GM18868 (cell line): ENCODE measurements at regions not wholly inside any gene's neighbourhood (a gene's known extent, or its start where the extent isn't known, plus 50 kb on each side); places are given as distances from the start of the nearest gene placed in this dataset.
"Not testable (repeated sequence)": the region's sequence is repeated elsewhere in the genome, so short reads cannot be mapped to it uniquely, and the experiment has no call there.

Experiments used
- ATAC-seq: cut with Tn5 transposase; IDR thresholded peaks from one replicate; pipeline ENCODE4 v1.9.1; 2021; ENCODE audit warnings: mild to moderate bottlenecking, moderate library complexity; ENCODE audit not compliant: unreplicated experiment

DNA sequence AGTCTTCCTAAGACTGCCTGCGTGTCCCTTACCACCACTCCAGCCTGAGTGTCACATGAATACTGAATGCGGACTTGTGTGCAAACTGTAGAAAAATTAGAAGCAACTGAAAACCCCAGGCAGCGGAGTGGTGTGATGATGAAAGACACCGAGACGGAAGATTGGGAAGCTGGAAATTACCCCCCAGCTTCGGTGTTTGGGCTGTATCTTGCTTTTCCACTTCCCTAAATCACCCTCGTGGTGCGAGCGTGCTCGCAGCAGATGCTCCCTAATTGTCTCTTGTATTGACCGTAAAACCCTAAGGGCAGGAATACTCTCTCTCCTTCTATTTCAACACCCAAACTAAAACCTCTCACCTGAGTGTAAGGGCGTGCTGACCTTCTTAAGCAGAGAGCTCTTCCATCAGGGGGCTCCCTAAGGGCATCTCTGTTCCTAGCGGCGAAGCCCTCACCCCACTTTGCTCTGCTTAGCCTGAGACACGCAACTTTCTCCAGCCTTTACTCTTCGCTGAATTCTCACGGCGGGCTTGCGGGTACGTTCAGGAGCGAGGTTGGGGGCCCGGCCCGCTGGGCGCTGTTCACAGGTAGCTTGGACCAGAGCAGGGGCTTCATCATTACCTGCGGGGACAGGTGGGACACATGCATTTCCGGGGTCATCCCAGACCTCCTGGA, 62.4 kb downstream of the CRYBB2 start:
- ATAC-seq = no peak

DNA sequence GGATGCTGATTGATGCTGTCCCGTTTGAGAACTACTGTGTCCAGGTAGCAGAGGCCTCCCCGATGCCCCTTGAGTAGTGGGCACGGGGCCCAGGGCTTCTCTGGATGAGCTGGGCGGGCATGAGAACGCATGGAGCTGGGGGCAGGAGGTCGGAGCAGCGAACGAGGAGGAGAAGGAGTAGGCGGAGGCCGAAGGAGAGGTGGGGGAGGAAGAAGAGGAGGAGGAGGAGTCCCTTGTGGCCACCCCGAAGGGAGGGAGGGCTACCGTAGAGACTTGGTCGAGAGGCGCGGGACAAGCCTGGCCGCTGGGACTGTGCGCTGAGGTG, 62.9 kb downstream of the CRYBB2 start:
- no peak for ATAC-seq

DNA sequence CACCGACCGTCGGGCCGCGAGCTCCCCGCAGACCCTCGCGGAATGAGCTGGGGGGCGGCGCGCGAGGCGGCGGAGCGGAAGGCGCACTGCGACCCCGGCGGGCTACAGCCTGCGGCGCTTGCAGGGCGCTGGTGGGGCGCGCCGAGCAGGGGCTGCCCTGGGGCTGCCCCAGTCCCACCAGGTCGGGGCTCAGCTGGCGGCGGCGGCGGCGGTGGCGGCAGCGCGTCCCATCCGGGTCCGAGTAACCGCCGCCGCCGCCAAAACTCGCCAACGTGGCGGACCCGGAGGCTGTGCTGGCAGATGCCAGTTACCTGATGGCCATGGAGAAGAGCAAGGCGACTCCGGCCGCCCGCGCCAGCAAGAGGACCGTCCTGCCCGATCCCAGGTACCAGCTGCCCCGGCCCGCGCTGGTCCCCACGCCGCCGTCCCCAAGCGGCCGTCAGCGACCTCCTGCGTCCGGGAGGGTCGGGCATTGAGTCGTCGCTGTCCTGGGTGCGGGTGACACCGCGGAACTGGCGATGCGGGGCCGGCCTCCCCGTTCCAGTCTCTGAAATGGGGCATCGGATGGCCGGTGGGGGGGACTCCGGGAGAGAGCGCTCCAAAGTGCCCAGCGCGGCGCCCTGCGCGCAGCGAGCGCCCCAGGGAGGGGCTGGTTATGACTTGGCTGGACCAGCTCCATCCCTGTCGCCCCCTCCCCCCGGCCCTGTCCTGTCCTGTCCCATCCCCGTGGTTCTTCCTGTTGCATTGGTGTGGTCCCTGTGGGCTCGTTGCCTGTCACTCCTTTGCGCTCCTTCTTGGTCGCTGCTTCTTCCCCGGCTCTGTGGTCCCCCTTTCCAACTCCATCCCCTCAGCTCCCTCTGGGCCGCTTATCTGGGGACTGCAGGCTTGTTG, 63.5 kb downstream of the CRYBB2 start:
- no peak for ATAC-seq

DNA sequence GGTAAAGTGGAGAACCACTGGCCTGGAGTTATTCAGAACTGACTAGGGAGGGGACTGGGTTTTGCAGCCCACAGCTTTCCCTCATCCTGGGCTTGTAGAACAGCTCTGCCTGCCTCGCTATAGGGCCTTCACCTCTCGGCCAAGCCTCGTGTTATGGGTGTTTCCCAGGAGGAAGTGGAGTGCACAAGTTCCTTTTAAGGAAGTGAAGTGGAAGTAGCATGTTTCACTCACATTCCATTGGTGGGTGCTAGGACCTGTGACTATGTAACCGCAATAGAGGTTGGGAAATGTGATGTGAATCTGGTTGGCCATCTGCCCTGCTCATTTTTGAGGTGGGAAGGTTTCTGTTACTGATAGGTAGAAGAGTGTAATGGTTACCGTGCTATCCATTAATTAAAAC, 69.0 kb downstream of the CRYBB2 start:
- ATAC-seq = not testable (repeated sequence)

DNA sequence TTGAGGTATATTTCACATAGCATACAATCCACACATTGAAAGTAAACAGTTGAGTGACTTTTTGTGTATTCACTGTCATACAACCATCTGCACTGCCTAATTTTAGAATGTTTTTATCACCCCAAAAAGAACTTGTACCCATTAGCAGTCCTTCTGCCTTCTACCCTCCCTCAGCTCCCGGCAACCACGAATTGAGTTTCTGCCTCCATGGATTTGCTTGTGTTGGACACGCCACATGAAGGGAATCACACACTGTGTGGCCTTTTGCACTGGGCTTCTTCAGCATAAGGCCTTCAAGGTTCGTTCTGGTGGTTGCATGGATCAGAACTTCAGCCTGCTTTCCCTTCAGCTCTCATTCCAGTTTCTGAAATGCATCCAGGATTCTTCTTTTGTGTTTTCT, 82.5 kb downstream of the CRYBB2 start:
- not testable (repeated sequence) for ATAC-seq

DNA sequence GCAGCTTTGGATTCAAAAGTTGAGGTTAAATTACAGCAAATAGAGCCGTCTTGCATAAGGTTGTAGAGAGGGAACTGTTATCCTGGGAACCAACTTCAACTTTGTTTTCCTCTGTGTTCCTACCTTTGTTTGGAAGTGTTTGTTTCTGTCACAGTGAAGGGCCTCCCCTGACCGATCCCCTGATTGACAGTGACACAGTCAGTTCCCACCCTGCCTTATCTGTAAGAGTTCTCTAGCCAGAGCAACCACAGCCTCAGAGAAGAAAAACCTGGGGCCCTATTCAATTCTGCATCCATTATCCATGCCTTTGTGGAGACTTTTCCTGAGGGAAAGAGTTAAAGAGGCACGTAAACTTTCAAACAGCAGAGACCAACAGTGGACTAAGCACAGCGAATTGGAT, 90.1 kb downstream of the CRYBB2 start:
- ATAC-seq = not testable (repeated sequence)

DNA sequence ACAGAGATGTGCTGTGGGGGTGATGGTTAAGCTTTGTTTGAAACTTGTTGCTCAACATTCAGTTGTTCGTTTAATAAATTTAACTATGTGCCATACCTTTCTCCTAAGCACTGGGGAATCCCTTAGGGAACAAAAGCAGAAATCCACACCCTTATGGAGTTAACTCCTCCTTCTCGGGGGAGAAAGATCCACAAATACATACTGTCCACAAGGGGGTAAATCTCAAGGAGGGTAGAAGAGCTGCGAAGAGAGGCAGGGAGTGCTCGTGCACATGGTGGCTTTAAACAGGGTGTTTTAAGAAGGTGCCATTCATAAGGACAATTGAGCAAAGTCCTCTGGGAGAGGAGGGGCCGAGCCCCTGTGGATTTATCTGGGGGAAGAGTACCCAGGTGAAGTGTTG, 92.5 kb downstream of the CRYBB2 start:
- ATAC-seq = not testable (repeated sequence)

DNA sequence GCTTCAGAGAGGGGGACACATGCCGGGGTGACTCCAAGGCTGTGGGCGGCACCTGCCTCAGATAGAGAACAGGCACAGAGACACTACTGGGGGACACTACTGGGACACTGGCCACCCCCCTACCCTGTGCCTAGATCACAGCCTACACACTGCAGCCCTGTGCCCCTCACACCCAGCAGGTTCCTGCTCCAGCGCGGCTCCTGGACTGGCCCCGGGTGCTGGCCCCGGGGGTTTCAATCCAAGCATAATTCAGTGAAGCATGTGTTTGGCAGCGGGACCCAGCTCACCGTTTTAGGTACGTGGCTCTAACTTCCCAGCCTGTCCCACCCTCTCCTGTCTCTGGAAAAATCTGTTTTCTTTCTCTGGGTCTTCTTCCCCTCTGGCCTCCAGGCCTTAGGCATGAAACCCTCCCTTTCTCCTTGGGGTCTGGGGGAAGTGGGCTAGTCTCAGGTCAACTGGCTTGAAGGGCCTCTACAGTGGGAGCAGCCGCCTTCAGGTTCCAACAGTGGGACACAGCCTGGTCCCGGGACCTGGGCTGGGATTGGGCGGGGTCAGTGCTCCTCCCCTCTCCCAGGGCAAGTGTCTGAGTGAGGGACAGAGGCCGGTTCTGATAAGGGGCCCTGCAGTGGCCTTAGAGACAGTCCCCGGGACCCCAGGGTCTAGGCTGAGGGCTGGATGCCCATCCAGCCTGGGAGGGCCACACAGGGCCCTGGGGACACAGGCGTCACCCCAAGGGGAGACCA, 98.8 kb downstream of the CRYBB2 start:
- ATAC-seq = no peak

DNA sequence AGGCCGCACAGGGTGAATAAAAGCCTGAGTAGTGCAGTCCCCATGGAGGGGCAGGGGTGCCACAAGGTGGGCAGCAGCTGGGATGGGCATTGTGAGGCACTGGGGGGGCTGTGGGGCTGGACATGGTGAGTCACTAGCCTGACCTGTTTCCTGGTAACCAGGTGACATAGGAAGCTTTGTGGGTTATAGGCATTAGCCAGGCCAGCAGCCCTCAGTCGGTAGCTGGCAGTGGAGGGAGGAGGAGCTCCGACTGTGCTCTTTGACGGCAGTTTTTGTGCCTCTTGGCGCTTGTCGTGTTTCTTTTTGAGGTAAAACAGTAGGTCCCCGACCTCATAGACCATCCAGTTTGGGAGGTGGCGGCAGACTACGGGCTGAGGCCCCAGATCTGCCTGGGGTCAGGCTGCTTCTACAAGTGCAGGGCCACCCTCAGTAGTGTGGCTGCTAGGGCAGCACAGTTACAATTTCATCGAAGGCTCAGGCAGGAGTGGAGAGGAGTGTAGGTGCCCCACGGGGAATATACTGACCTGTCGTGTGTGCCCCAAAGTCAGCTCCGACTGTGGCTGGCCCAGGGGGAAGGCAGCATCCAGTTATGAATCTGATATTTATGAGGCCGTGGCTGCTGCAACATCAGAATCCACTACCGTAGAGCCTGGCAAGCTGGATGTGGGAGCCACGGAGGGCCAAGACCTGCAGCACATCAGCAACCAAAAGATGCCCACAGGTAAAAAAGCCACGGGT, 107.7 kb downstream of the CRYBB2 start:
- no peak for ATAC-seq

DNA sequence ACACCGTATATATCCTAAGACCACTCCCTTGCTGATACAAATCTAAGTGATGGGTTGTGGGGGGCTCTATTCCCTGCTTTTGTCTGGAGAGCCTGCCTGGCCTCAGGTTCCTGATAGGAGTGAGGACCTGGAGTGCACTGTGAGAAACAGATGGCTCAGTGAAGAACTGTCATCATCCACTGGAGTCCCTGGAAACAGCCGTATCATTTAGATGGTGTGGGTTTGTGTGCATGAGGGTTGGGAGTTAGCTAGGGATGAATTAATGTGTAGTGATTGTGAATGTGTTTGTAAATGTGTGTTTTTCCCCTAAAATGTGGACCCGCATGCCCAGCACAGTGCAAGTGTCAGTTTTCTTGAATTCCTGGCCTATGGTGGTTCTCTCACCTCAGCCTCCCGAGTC, 111.6 kb downstream of the CRYBB2 start:
- no peak for ATAC-seq

DNA sequence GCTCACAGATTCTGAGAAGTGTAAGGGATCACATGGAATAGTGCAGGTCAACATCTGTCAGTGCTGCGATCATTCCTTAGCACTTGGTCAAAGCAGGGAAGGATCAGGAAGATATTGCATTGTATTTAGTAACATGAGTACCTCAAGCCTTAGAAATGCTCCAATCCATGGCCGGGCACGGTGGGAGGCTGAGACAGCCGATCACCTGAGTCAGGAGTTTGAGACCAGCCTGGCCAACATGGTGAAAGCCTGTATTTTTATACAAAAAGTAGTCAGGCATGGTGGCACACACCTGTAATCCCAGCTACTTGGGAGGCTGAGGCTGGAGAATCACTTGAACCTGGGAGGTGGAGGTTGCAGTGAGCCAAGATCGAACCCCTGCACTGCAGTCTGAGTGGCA, 112.5 kb downstream of the CRYBB2 start:
- ATAC-seq = not testable (repeated sequence)

DNA sequence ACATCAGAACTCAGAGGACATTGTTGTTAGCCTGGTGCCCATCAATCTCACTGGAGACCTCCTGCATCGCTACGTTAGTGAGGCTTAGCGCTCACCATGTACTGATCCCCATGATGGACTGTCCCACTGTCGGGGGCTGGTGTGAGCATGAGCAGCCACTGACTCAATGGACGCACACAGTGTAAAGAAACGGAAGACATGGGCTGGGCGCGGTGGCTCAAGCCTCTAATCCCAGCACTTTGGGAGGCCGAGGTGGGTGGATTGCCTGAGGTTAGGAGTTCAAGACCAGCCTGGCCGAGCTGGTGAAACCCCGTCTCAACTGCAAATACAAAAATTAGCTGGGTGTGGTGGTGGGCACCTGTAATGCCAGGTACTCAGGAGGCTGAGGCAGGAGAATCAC, 112.9 kb downstream of the CRYBB2 start:
- ATAC-seq = no peak

DNA sequence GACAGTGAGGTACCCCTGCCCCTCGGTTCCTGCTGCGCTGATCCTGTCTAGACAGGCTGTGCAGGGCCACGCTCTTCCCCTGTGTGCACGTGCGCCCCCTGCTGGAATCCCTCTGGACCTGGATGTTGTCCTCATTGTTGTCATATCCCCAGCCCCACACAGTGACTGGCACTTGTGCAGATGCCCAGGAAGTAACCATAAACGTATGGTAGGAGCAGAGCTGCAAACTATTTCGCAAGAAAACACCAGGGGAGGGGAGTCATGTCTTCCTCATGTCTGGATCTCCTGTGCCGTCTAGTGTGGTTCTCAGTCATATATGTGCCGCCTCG, 114.7 kb downstream of the CRYBB2 start:
- no peak for ATAC-seq

DNA sequence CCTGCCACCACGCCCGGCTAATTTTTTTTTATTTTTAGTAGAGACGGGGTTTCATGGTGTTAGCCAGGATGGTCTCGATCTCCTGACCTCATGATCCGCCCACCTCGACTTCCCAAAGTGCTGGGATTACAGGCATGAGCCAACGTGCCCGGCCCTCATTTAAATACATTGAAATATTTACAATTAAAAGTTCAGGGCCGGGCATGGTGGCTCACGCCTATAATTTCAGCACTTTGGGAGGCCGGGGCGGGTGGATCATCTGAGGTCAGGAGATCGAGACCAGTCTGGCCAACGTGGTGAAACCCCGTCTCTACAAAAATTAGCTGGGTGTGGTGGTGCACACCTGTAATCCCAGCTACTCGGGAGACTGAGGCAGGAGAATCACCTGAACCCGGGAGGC, 115.2 kb downstream of the CRYBB2 start:
- not testable (repeated sequence) for ATAC-seq

DNA sequence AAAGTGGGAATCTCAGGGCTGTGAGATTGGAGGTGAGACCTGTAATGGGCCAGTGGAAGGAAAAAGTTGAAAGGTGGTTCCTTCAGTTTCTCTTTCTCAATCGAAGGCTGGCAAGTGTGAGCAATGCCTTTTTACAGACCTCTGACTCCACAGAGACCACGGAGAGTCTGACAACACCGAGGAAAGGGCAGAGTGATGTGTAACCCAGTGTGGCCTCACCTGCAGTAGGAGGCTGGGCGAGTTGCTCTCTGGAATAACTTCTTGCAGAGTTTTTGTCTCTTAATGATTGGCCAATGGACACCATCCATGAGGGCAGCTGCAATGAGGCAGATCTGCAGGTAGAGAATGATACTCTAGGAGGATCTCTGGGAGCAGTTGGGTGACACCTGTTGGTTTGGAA, 115.8 kb downstream of the CRYBB2 start:
- not testable (repeated sequence) for ATAC-seq

DNA sequence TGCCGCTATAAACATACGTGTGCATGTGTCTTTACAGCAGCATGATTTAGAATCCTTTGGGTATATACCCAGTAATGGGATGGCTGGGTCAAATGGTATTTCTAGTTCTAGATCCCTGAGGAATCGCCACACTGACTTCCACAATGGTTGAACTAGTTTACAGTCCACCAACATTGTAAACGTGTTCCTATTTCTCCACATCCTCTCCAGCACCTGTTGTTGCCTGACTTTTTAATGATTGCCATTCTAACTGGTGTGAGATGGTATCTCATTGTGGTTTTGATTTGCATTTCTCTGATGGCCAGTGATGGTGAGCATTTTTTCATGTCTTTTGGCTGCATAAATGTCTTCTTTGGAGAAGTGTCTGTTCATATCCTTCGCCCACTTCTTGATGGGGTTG, 121.1 kb downstream of the CRYBB2 start:
- ATAC-seq = not testable (repeated sequence)

DNA sequence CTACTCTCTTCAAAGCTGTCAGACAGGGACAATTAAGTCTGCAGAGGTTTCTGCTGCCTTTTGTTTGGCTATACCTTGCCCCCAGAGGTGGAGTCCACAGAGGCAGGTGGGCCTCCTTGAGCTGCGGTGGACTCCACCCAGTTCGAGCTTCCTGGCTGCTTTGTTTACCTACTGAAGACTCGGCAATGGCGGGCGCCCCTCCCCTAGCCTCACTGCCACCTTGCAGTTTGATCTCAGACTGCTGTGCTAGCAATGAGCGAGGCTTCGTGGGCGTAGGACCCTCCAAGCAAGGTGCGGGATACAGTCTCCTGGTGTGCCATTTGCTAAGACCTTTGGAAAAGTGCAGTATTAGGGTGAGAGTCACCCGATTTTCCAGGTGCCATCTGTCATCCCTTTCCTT, 124.9 kb downstream of the CRYBB2 start:
- not testable (repeated sequence) for ATAC-seq

DNA sequence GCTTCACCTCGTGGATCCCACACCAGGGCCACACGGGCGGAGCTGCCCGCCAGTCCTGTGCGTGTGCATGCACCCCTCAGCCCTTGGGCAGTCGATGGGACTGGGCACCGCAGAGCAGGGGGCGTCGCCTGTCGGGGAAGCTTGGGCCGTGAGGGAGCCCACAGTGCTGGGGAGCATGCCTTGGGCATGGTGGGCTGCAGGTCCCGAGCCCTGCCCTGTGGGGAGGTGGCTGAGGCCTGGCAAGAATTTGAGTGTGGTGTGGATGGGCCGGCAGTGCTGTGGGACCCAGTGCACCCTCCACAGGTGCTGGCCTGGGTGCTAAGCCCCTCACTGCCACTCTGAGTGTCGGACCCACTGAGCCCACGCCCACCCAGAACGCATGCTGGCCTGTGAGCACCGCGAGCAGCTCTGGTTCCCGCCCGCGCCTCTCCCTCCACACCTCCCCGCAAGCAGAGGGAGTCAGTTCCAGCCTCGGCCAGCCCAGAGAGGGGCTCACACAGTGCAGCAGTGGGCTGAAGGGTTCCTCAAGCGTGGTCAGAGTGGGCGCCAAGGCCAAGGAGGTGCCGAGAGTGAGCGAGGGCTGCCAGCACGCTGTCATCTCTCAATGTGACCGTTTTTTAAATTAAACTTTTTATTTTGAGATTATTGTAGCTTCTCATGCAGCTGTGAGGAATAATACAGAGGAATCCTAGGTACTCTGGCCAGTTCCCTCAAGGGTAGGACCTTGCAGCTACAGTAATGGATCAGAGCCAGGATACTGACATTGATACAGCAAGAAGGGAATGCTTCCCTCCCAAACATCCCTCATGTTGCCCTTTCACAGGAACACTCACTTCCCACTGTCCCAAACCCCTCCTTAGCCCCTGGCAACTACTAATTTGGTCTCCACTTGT, 127.7 kb downstream of the CRYBB2 start:
- no peak for ATAC-seq

DNA sequence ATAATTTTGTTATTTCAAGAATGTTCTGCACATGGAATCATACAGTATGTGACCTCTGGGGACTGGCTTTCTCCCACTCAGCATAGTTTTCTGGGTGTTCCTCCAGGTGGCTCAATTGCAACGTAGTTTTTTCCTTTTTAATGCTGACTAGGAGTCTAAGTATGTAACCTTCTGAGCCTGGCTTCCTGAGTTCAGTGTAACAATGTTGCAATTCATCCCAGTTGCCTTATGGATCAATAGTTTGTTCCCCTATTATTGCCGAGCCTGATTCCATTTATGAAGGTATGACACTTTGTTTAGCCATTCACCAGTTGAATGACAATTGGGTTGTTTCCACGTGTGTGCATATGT, 128.3 kb downstream of the CRYBB2 start:
- no peak for ATAC-seq

DNA sequence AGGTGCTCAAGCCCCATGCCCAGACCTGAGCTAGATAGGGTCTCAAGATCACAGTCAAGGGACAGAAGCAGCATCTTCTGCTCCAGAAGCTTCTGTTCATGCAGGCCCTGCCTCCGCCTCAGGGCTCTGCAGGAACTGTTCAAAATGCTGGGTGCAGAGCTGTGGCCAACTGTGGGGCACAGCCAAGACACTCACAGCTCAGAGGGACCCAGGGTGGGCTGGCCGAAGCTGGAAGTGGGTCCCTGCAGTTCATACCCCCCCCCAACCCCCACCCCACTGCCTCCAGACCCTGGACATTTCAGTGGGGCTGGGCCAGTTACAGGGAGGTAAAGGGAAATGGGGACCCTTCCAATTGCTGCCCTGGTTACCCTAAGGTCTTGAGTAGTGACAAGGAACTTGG, 129.0 kb downstream of the CRYBB2 start:
- ATAC-seq = no peak
